Suprapubic skin (tissue), 4 donors: ENCODE measurements at regions not wholly inside any gene's neighbourhood (a gene's known extent, or its start where the extent isn't known, plus 50 kb on each side); places are given as distances from the start of the nearest gene placed in this dataset.

Experiments
- DNase-seq, 2 donors: peaks; one replicate each; pipeline ENCODE4 v3.0.0-alpha.2; 2019; ENCODE audit warnings: low spot score in 2 of 2
- H3K27ac ChIP-seq: fragments of 200-600 bp; sonication (generic); one replicate; pipeline ENCODE4 v1.5.1; 2019
- H3K27me3 ChIP-seq: fragments of 200-600 bp; sonication (generic); one replicate; pipeline ENCODE4 v1.5.1; 2019
- H3K36me3 ChIP-seq: fragments of 200-600 bp; sonication (generic); one replicate; pipeline ENCODE4 v1.5.1; 2019
- H3K4me1 ChIP-seq: fragments of 200-600 bp; sonication (generic); one replicate; pipeline ENCODE4 v1.5.1; 2019
- H3K4me3 ChIP-seq: fragments of 200-600 bp; sonication (generic); one replicate; pipeline ENCODE4 v1.5.1; 2019; ENCODE audit warnings: mild to moderate bottlenecking
- H3K9me3 ChIP-seq: fragments of 200-600 bp; sonication (generic); one replicate; pipeline ENCODE4 v1.5.1; 2019
- CTCF ChIP-seq, 2 donors: fragments of 200-600 bp in 1 of 2; fragments of 450-650 bp in 1 of 2; sonication (generic) in 1 of 2; IDR thresholded peaks; one replicate each; pipeline ENCODE4 v1.5.1; 2016 to 2019; ENCODE audit warnings: antibody characterized with exemption in 2 of 2, mild to moderate bottlenecking in 1 of 2, moderate library complexity in 1 of 2
- EP300 ChIP-seq: sonication (generic); formaldehyde crosslinking; IDR thresholded peaks from one replicate; pipeline ENCODE4 v1.6.1; 2017; ENCODE audit warnings: antibody characterized with exemption
- POLR2A ChIP-seq, 2 donors: fragments of 450-650 bp; IDR thresholded peaks; one replicate each; pipeline ENCODE4 v1.6.1; 2017; ENCODE audit warnings: antibody characterized with exemption in 2 of 2, mild to moderate bottlenecking in 2 of 2, moderate library complexity in 2 of 2
- POLR2AphosphoS5 ChIP-seq, 3 donors: sonication (generic); formaldehyde crosslinking; IDR thresholded peaks; one replicate each; pipeline ENCODE4 v1.6.1; 2017; ENCODE audit warnings: antibody characterized with exemption in 3 of 3
- WGBS: methylation state at CpG from one replicate; pipeline ENCODE4 v1.1.5; 2018; 5-methylcytosine and 5-hydroxymethylcytosine counted together

- Histone ChIP-seq H3K27ac (no peak overlapping the region), H3K36me3 (no peaks in the 10 kb centered on the region), H3K9me3 (no peaks in the 10 kb centered on the region), H3K4me3 (no peak overlapping the region), H3K27me3 (no peaks in the 10 kb centered on the region), H3K4me1 (peaks cover 2% of the 10 kb centered on the region)
- DNase-seq = no peak
- WGBS = 27% methylated on average over 4 of the region's 4 CpGs
- TF ChIP-seq EP300 (no peak), POLR2A (IDR thresholded peaks at IDR 0.05) (no peak), POLR2AphosphoS5 (IDR thresholded peaks at IDR 0.05) (no peak)
Observed at GRCh38 chr12:95402096-95402495, 71.9 kb upstream of the METAP2 start.

- no peaks in the 10 kb centered on the region for H3K27me3 ChIP-seq
- no peak overlapping the region for H3K27ac ChIP-seq
- no peaks in the 10 kb centered on the region for H3K9me3 ChIP-seq
- TF ChIP-seq POLR2A (IDR thresholded peaks at IDR 0.05) = no peak
- H3K36me3 ChIP-seq = no peaks in the 10 kb centered on the region
- H3K4me1 ChIP-seq = peaks cover 4% of the 10 kb centered on the region
- WGBS = 88% methylated on average over 8 of the region's 8 CpGs
- no peak for DNase-seq
- H3K4me3 ChIP-seq = no peak overlapping the region
Observed at GRCh38 chr12:95408201-95408600, 65.8 kb upstream of the METAP2 start.

- Histone ChIP-seq H3K4me3 (no peak overlapping the region), H3K4me1 (peaks cover 4% of the 10 kb centered on the region), H3K27me3 (no peaks in the 10 kb centered on the region), H3K27ac (no peak overlapping the region), H3K36me3 (no peaks in the 10 kb centered on the region), H3K9me3 (no peaks in the 10 kb centered on the region)
- TF ChIP-seq CTCF (IDR thresholded peaks at IDR 0.05) (no peak), EP300 (no peak), POLR2AphosphoS5 (IDR thresholded peaks at IDR 0.05) (no peak), POLR2A (IDR thresholded peaks at IDR 0.05) (no peak)
- peak in 1 of 2 donors; percentile 0 for DNase-seq
- 75% methylated on average over 3 of the region's 3 CpGs for WGBS
Observed at GRCh38 chr12:95411057-95411456, 62.9 kb upstream of the METAP2 start.

GRCh38 chr12:95411466-95411865 is 62.5 kb upstream of the METAP2 start:
- no peaks in the 10 kb centered on the region for H3K9me3 ChIP-seq
- no peak overlapping the region for H3K4me3 ChIP-seq
- 73% methylated on average over 3 of the region's 3 CpGs for WGBS
- no peak overlapping the region for H3K27ac ChIP-seq
- DNase-seq = peak in 1 of 2 donors; percentile 54
- H3K4me1 ChIP-seq = peaks cover 4% of the 10 kb centered on the region
- no peak for TF ChIP-seq CTCF (IDR thresholded peaks at IDR 0.05)
- no peak for TF ChIP-seq POLR2AphosphoS5 (IDR thresholded peaks at IDR 0.05)
- no peak for TF ChIP-seq EP300
- TF ChIP-seq POLR2A (IDR thresholded peaks at IDR 0.05) = no peak
- H3K36me3 ChIP-seq = no peaks in the 10 kb centered on the region
- no peaks in the 10 kb centered on the region for H3K27me3 ChIP-seq

- no peaks in the 10 kb centered on the region for H3K36me3 ChIP-seq
- TF ChIP-seq POLR2A (IDR thresholded peaks at IDR 0.05) (no peak), CTCF (IDR thresholded peaks at IDR 0.05) (no peak), EP300 (no peak), POLR2AphosphoS5 (IDR thresholded peaks at IDR 0.05) (no peak)
- WGBS = 60% methylated on average over 4 of the region's 4 CpGs
- peak overlapping the region; percentile 30 for H3K27ac ChIP-seq
- DNase-seq = peak in 1 of 2 donors; percentile 31
- no peaks in the 10 kb centered on the region for H3K9me3 ChIP-seq
- no peaks in the 10 kb centered on the region for H3K27me3 ChIP-seq
- H3K4me3 ChIP-seq = no peak overlapping the region
- peaks cover 8% of the 10 kb centered on the region for H3K4me1 ChIP-seq
Observed at GRCh38 chr12:95412482-95413311, 61.3 kb upstream of the METAP2 start.

- Histone ChIP-seq H3K4me3 (no peak overlapping the region), H3K4me1 (peaks cover 11% of the 10 kb centered on the region), H3K9me3 (no peaks in the 10 kb centered on the region), H3K36me3 (no peaks in the 10 kb centered on the region), H3K27ac (no peak overlapping the region), H3K27me3 (no peaks in the 10 kb centered on the region)
- no peak for DNase-seq
- 93% methylated on average over 3 of the region's 3 CpGs for WGBS
- TF ChIP-seq CTCF (IDR thresholded peaks at IDR 0.05) = no peak
- TF ChIP-seq POLR2A (IDR thresholded peaks at IDR 0.05) = no peak
- TF ChIP-seq EP300 = no peak
- TF ChIP-seq POLR2AphosphoS5 (IDR thresholded peaks at IDR 0.05) = no peak
Observed at GRCh38 chr12:95413576-95413975, 60.4 kb upstream of the METAP2 start.
